Aorta (tissue), 5 donors: ENCODE measurements at regions not wholly inside any gene's neighbourhood (a gene's known extent, or its start where the extent isn't known, plus 50 kb on each side); places are given as distances from the start of the nearest gene placed in this dataset.

Experiments used
- ATAC-seq: fragments of 200-7000 bp; cut with Tn5 transposase; one replicate; pipeline ENCODE4 v1.9.1; 2022; ENCODE audit warnings: moderate library complexity; ENCODE audit not compliant: low FRiP score
- DNase-seq, 2 donors: peaks; one replicate each; pipeline ENCODE4 v3.0.0-alpha.2; 2020
- H3K27ac ChIP-seq, 2 donors: one replicate each; pipeline ENCODE4 v1.5.1; 2013; ENCODE audit warnings: low read length in 2 of 2, mild to moderate bottlenecking in 2 of 2, moderate library complexity in 2 of 2, control low read depth in 1 of 2, inconsistent platforms in 1 of 2, low read depth in 1 of 2
- H3K27me3 ChIP-seq, 2 donors: one replicate each; pipeline ENCODE4 v1.6.1; 2013; ENCODE audit warnings: control low read depth in 1 of 2, low read length in 1 of 2, mild to moderate bottlenecking in 1 of 2, moderate library complexity in 1 of 2; ENCODE audit not compliant: insufficient read depth in 2 of 2, control insufficient read depth in 1 of 2
- H3K36me3 ChIP-seq, 2 donors: one replicate each; pipeline ENCODE4 v1.6.1; 2013; ENCODE audit warnings: control low read depth in 1 of 2, low read length in 1 of 2, mild to moderate bottlenecking in 1 of 2; ENCODE audit not compliant: insufficient read depth in 2 of 2, control insufficient read depth in 1 of 2
- H3K4me1 ChIP-seq, 2 donors: one replicate each; pipeline ENCODE4 v1.6.1; 2013; ENCODE audit warnings: low read length in 2 of 2, control low read depth in 1 of 2, mild to moderate bottlenecking in 1 of 2, moderate library complexity in 1 of 2; ENCODE audit not compliant: insufficient read depth in 2 of 2, control insufficient read depth in 1 of 2
- H3K4me3 ChIP-seq, 2 donors: one replicate each; pipeline ENCODE4 v1.5.1; 2013; ENCODE audit warnings: low read length in 2 of 2, control low read depth in 1 of 2, mild to moderate bottlenecking in 1 of 2
- H3K9me3 ChIP-seq: one replicate; pipeline ENCODE4 v1.6.1; 2013; ENCODE audit warnings: mild to moderate bottlenecking, low read length; ENCODE audit not compliant: control insufficient read depth
- WGBS, 2 donors: extraction: QIAGEN DNeasy Blood & Tissue Kit; methylation state at CpG; one replicate each; pipeline ENCODE4 v1.1.7; 2013; 5-methylcytosine and 5-hydroxymethylcytosine counted together
- intact Hi-C, 2 donors: fragments of 100-400 bp; cut with DNase I; formaldehyde crosslinking; loops; one replicate each; pipeline versions ENCODE4 v1.14.2 to v1.15.0; 2022
- donor health status: healthy with polysubstance abuse.
- donor health status: Bipolar disorder and iron deficiency.
- donor health status: DM: no; HTN: no; CAD: no.
- donor health status: DM: no; HTN: no; CAD: no.
- donor health status: DM: yes; HTN: yes; CAD: no.

- 18 to 34% methylated on average over 5 of the region's 5 CpGs for WGBS, 2 donors
- no peak overlapping the region for H3K27ac ChIP-seq
- no peaks in the 10 kb centered on the region for H3K36me3 ChIP-seq
- H3K4me1 ChIP-seq, result no peaks in the 10 kb centered on the region
- no peak for ATAC-seq
- no peaks in the 10 kb centered on the region for H3K9me3 ChIP-seq
- H3K4me3 ChIP-seq, result no peak overlapping the region
- no peaks in the 10 kb centered on the region for H3K27me3 ChIP-seq
- intact Hi-C loops, result no loop called here
- no peak for DNase-seq
Observed at GRCh38 chr7:51965454-51965853, 648.8 kb upstream of the COBL start.

DNA sequence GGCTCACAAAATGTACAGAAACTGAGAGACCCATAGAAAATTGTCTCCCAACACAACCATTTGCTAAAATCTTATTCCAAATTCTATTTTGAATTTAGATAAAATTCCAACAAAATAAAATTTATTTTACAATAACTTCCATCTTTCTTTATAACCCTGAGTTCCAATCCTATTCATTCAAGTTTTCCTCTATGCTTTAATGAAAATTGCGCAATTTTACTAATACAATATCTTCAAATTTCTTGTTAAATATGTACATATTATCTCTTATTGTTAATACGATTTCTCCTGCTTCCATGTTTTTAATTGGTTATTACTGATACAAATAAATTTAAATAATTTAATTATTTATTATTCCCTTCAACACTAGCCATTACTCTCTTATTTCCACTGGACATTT, 645.2 kb upstream of the COBL start:
- intact Hi-C loops, result no loop called here
- no peak for ATAC-seq
- Histone ChIP-seq H3K9me3 (no peaks in the 10 kb centered on the region), H3K27me3 (no peaks in the 10 kb centered on the region), H3K4me3 (no peak overlapping the region), H3K36me3 (no peaks in the 10 kb centered on the region), H3K4me1 (no peaks in the 10 kb centered on the region), H3K27ac (no peak overlapping the region)
- WGBS, 2 donors, result 93 to 99% methylated on average over 2 of the region's 2 CpGs
- DNase-seq, result no peak

- intact Hi-C loops, result no loop called here
- Histone ChIP-seq H3K4me1 (no peaks in the 10 kb centered on the region), H3K4me3 (no peak overlapping the region), H3K9me3 (no peaks in the 10 kb centered on the region), H3K27me3 (no peaks in the 10 kb centered on the region), H3K36me3 (no peaks in the 10 kb centered on the region), H3K27ac (no peak overlapping the region)
- no peak for DNase-seq
- 22 to 25% methylated on average over 3 of the region's 3 CpGs for WGBS, 2 donors
- no peak for ATAC-seq
Observed at GRCh38 chr7:51950813-51951212, 634.2 kb upstream of the COBL start.

DNA sequence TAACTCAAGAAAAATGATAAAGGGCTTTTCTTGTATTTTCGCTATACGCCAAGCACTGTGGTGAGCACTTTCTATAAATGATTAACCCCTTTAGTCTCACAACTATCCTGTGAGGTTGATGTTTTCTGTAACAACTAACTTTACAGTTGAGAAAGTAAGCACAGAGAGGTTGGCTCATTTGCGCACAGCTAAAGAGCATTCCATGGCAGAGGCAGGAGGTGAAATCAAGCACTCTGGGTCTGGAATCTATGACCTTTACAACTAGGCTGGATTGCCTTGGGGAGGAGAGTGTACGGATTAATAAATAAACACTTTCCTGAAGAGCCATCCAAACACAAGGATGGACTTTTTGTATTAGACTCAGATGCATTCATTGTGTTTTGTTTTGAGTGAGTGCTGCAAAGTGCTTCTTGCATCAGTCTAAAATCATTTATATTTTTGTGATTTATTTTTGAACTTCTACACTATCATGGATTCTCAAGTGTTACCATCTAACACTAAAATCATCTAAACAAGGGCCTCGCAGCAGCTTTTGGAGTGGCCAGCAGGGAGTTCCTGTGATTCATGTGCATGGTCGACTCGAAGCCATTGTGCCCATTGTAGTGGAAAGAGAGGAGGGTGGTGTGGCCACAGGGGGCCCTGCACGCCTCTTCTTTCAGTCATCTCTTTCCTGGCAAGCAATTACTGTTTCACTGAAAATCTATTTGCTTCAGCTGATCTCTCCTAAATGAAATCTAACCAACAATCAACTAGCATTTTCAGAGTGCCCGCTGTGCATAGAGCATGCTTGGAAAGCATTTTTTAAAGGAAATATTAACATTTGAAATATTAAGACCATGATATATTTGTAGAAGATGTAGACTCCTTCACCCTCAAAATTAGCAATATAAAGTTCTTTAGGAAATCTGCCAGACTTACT, 633.4 kb upstream of the COBL start:
- H3K4me3 ChIP-seq, result no peak overlapping the region
- ATAC-seq, result no peak
- no peaks in the 10 kb centered on the region for H3K9me3 ChIP-seq

DNA sequence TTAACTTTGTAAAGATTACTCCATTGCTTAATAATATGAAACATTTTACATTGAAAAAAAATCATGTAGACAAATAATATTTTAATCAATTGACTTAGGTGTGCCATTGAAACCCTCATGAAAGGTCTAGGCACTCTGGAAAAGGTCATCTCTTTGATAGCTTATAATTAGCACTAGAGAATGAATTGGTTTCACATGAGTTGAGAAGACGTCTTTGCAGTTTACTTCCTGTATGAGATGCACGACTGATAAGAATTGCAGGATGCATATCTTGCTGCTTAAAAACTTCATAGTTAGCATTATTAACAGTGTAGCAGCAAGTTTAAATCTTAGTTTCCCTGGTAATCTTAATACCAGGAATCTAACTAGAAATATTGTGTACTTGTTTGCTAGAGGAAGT, 614.2 kb upstream of the COBL start:
- Histone ChIP-seq H3K9me3 (no peaks in the 10 kb centered on the region), H3K4me3 (no peak overlapping the region), H3K27me3 (no peaks in the 10 kb centered on the region), H3K36me3 (no peaks in the 10 kb centered on the region), H3K4me1 (no peaks in the 10 kb centered on the region), H3K27ac (no peak overlapping the region)
- intact Hi-C loops, result no loop called here
- 64 to 72% methylated on average over 2 of the region's 2 CpGs for WGBS, 2 donors
- no peak for DNase-seq
- ATAC-seq, result no peak

More for the DNA sequence above, 633.4 kb upstream of the COBL start:
- 79 to 83% methylated on average over 9 of the region's 9 CpGs for WGBS, 2 donors
- DNase-seq, result no peak
- Histone ChIP-seq H3K36me3 (no peaks in the 10 kb centered on the region), H3K4me1 (no peaks in the 10 kb centered on the region), H3K27me3 (no peaks in the 10 kb centered on the region), H3K27ac (no peak overlapping the region)
- intact Hi-C loops, result no loop called here

- WGBS, 2 donors, result 48 to 50% methylated on average over 2 of the region's 2 CpGs
- DNase-seq, result no peak
- Histone ChIP-seq H3K27me3 (no peaks in the 10 kb centered on the region), H3K27ac (no peak overlapping the region), H3K4me3 (no peak overlapping the region), H3K9me3 (no peaks in the 10 kb centered on the region), H3K4me1 (no peaks in the 10 kb centered on the region), H3K36me3 (no peaks in the 10 kb centered on the region)
- intact Hi-C loops, result no loop called here
- no peak for ATAC-seq
Observed at GRCh38 chr7:51929818-51930217, 613.2 kb upstream of the COBL start.

DNA sequence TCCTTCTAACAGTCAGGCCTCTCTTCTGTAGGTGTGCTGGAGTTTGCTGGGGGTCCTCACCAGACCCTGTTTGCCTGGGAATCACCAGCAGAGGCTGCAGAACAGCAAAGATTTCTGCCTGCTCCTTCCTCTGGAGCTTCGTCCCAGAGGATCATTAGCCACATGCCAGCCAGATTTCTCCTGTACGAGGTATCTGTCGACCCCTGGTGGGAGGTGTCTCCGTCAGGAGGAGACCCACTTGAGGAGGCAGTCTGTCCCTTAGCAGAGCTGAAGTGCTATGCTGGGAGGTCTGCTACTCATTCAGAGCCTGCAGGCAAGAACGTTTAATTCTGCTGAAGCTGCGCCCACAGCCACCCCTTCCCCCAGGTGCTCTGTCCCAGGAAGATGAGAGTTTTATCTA, 611.1 kb upstream of the COBL start:
- 86 to 94% methylated on average over 6 of the region's 6 CpGs for WGBS, 2 donors
- H3K27ac ChIP-seq, result no peak overlapping the region
- H3K36me3 ChIP-seq, result no peaks in the 10 kb centered on the region
- ATAC-seq (no peak), DNase-seq (no peak)
- no peak overlapping the region for H3K4me3 ChIP-seq
- H3K9me3 ChIP-seq, result no peaks in the 10 kb centered on the region
- H3K27me3 ChIP-seq, result no peaks in the 10 kb centered on the region
- intact Hi-C loops, result no loop called here
- H3K4me1 ChIP-seq, result no peaks in the 10 kb centered on the region

GRCh38 chr7:51918581-51918980, 602.0 kb upstream of the COBL start:
- no peak overlapping the region for H3K4me3 ChIP-seq
- DNase-seq (no peak), ATAC-seq (no peak)
- no peaks in the 10 kb centered on the region for H3K4me1 ChIP-seq
- H3K27ac ChIP-seq, result no peak overlapping the region
- 88 to 90% methylated on average over 3 of the region's 3 CpGs for WGBS, 2 donors
- no peaks in the 10 kb centered on the region for H3K27me3 ChIP-seq
- no peaks in the 10 kb centered on the region for H3K9me3 ChIP-seq
- H3K36me3 ChIP-seq, result no peaks in the 10 kb centered on the region
- intact Hi-C loops, result no loop called here

DNA sequence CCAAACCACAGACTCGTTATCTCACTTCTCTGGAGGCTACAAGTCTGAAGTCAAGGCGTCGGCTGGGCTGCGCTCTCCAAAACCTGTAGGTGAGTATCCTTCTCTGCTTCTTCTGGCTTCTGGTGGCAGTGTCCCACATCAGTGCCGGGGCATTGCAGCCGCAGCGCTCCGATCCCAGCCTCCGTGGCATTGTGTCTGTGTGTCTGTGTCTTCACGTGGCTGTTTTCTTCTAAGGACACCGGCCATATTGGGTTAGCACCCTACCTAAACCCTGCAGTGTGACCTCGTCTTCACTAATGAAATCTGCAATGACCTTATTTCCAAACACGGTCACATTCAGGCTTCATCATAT, 584.9 kb upstream of the COBL start:
- WGBS, 2 donors, result 97% methylated on average over 13 of the region's 13 CpGs
- intact Hi-C loops, result no loop called here

More for the DNA sequence above, 584.9 kb upstream of the COBL start:
- Histone ChIP-seq H3K4me3 (no peak overlapping the region), H3K4me1 (no peaks in the 10 kb centered on the region), H3K9me3 (peaks cover 1% of the 10 kb centered on the region), H3K36me3 (no peaks in the 10 kb centered on the region), H3K27ac (no peak overlapping the region), H3K27me3 (no peaks in the 10 kb centered on the region)
- DNase-seq (no peak), ATAC-seq (no peak)
